Stimulated activated CD4-positive, alpha-beta T cell treated with anti-CD3 and anti-CD28 coated beads, TNF-alpha, amount 100 ng/mL, for 24 hours (primary cell): ENCODE measurements at regions not wholly inside any gene's neighbourhood (a gene's known extent, or its start where the extent isn't known, plus 50 kb on each side); places are given as distances from the start of the nearest gene placed in this dataset.

Experiments
- DNase-seq, 3 experiments: peaks; one replicate each; pipeline ENCODE4 v3.0.0-alpha.2; 2020; ENCODE audit warnings: low read depth in 3 of 3

DNA sequence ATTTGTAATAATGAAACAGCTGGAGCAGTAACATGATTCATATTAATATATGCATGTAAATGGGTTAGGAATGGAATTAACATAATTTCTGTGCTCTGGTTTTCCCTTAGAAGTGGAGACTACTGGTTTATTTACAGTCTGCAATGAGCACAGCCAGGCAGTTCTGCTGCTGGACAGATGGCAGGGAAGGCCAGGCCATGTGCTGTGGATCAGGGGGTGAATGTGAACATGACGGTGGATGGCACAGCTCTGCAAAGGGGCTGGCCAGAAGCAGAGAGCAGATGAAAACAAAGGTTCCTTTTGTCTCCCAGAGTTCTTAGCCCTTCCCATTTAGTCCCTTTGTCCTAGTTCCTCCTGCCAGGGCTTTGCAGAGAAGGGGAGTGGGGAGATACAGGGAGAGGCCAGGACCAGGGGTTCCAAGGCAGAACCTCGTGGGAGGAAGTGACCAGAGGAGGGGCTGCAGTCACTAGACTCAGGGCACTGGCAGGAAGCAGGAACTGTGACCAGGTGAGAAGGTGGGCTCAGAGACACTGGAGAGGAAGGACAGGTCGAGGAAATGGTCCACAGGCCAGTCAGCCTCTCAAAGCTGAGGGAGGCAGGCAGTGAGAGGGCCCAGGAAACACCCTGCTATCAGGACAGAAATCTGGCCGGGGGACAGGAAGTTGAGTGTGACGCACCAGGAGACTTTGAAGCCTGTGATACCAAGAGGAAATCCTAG, 112.9 kb upstream of the ATP8B1 start:
- no peak for DNase-seq

DNA sequence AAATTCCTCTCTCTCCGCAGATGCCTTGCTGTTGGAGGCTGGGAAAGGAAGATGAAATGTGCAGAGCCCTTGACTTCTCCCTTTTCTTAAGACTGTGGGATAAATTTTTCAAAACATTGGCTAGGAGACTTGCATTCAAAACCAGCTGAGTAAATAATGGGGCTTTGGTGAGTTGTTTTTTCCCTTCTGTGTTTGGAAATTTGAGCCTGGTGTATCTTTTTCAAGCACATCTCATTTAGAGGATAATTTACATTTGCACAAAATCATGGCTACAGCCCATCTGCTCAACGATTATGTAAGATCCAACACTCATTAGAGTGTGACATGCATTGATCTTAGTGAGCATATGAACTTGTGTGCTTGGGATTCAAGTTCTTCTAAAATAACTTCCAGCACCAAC, 112.1 kb upstream of the ATP8B1 start:
- DNase-seq = no peak

DNA sequence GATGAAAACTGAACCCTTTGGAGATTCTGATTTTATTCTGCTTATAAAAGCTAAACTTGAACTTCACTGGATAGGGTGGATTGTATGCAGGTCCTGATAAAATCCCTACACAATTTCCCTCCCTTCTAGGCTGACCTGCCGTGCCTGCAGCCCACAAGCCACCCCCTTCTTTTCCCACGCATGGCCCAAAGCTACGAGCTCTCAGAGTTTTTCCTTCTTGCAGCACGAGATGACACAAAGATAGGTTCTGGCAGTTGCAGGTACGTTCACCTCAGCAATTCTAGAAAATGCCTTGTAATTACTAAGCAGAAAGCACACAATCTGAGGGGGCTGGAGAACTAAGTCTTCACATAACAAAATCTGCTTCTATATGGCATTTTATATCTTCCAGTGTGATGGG, 110.6 kb upstream of the ATP8B1 start:
- no peak for DNase-seq

DNA sequence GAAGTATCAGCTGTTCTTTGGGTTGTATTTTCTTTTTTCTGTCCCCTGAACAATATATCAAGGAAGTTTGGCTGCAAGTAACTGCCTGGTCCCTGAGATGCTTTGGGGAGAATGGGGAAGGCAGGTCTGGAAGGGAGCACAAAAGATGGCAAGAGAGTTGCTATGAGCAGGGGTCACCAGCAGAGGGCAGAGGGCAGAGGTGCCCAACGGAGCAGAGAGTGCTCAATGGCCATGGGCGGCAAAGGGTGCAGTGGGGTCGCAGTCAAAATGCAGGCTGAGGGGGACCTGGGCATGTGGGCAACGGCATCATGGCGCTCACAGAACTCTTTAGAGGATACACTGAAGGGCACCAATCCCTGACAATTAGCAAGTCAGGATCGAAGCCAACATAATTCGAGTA, 107.7 kb upstream of the ATP8B1 start:
- peak in 1 of 3 experiments; percentile 9 for DNase-seq

DNA sequence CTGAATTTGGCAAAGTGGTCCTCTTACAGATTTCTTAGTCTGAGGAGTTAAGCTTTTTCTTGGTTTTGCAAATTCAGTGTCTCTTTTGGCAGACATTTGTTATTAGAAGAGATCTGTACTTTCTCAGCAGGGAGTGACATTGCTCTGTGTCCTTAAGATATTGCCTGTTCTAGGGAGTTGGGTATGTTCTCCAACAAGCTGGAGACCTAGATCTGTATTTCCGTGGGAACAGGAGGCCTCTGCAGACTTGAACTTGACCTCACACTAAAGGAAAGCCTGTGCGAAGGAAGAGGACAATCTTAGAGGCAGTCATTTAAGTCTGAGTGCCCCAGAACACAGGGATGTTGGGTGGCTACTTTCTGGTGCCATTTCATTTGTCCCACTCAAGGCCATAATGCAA, 107.0 kb upstream of the ATP8B1 start:
- DNase-seq = no peak

DNA sequence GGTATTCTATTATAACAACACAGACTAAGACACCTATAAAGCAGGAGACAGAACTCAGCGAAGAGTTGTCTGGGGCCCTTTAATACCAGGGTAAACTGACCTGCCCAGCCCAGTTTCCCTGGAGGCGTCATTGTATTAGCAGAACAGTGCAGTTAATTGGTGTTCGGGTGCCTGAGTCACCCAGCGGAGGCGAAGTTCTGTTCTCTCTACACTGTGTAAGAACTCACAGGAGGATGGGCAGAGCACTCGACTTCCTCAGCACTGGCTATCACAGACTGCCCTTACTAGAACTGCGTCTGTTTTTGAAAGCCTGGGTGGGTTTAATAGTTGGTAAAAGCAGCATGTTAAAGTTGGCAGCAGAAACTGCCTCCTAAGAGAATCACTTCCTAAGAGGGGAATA, 106.5 kb upstream of the ATP8B1 start:
- no peak for DNase-seq

DNA sequence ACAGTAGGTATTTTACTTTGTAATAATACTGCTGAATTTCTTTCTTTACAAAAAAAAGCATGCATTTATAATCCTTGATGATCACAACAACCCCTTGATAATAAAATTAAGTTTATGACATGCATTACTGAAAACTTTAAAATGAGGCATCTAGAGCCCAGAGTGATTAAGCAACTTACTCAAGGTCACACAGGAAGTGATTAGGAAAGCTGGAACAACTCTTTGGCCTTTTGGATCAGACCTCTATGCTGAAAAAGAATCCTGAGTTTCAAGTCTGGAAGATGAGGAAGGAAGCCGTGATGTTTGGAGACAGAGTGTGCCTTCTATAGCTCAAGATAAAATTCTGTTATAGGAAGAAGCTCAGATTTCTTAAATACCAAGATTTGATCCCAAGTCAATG, 105.0 kb upstream of the ATP8B1 start:
- DNase-seq = no peak

DNA sequence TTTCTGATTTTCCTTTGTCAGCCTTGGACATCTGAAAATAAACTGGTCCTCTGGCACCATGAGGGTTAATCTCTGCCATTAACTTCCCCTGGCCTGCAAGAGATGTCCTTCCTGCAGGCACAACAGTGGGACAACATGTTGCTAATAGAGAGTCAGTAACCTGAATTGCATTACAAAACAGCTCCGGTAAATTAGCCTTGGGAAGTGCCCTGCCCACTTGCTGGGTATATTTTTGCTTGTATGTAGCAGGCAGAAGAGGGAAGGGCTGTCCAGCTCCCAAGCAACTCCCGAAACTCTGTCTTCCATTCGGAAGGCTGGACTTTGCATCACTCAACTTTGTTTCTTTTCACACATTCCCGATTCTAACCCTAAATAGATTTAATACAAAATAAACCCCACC, 104.4 kb upstream of the ATP8B1 start:
- no peak for DNase-seq

DNA sequence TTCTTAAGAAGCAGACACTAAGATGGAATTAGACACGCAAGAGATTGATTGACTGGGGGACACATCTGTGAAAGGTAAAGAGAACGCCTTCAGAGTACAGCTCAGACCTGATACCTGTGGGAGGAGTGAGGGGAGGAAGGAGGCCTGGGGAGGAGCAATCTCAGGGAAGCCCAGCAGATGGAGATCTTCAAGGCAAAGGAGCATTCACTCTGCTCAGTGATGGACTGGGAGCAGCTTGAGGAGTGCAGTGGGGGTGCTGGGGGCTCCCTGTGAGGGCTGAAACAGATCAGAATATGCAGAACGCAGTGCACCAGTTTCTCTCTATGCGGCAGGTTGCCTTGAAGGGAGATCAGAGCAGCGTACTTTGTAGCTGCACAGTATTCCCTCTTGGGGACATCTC, 103.7 kb upstream of the ATP8B1 start:
- DNase-seq = no peak

DNA sequence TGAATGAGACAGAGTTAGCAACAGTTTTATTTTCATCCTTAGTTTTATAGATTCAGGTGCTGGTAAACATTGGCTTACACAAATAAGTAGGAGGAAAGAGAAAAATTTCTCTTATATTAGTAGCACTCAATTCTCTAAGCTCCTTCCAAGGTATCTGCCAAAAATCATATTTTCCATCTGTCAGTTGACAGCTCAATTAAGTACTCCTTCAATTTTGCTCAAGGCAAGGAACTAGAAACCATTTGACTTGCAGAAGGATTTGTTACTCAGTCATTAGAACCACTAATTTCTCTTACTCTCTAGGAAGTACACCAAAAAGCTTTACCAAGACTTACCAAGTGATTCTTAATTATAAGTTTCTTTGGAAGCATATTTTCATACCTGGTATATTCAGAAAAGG, 101.4 kb upstream of the ATP8B1 start:
- no peak for DNase-seq

DNA sequence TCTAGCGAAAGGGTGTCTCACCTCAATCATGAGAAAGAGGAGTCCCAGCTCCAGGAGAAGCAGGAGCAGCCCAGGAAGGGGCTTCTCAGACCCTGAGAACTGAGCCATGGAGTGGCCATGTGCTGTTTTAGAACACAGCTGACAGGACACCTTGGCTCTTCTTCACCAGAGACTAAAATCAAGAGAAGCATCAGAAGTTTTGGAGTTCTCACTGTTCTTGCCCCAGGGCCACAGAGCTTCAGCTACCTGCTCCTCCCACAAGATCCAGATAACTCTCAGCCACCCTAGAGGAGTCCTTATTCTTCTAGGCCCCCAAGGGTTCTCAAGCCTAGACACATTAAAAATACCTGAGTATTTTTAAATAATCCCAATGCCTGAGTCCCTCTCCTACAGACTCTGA, 99.6 kb upstream of the ATP8B1 start:
- no peak for DNase-seq

DNA sequence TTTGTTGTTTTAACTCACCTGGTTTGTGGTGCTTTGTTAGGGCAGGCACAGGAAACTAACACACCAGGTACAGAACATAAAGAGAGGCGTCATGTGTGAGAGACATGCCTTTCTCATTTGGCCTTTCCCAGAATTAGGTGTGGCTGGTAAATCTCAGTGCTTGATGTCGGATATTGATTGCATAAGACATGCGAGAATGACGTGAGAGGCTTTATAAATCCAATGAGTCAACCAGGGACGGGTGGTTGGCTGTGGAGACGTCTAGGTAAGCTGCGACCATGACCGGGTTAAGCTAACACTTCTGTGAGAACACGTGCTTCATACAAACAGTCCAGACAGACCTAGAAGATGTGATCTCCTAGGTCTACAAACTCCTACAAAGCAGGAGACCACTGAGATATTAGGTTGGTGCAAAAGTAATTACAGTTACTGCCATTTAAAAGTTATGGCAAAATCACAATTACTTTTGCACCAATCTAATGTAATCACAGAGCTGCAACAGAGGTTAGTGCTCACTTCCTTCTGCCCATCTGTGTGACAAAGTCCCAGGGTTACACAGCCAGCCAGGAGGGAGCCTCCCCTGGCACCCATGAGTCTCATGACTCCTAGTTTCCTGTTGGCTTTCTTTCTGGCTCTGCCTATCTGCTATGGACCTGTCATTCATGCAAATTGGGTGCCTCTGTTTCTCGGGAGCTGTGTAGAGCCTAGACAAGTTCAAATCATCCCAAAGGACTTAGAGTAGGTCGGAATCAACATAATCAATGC, 98.9 kb upstream of the ATP8B1 start:
- DNase-seq = no peak

DNA sequence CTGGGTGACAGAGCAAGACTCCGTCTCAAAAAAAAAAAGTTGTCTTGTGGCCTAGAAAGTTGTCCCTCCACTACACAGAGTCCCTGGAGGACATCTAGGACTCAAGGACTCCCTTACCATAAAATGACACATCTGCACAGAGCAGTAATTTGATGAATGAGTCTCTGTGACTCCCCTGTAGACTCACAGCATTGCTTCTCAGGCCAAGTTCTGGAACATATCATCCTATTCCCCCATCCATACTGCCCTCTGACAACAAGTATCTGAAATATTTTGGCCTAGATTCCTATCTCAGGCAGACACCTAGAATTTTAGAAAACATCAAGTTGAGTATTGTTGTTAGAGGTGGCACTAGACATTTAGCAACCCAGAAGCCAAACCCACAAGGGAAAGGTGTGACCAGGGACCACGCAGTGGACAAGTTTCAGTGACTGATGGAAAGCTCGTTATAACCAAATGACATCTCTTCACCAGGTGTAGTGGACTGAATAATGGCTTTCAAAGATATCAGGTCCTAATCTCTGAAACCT, 97.9 kb upstream of the ATP8B1 start:
- DNase-seq = no peak

DNA sequence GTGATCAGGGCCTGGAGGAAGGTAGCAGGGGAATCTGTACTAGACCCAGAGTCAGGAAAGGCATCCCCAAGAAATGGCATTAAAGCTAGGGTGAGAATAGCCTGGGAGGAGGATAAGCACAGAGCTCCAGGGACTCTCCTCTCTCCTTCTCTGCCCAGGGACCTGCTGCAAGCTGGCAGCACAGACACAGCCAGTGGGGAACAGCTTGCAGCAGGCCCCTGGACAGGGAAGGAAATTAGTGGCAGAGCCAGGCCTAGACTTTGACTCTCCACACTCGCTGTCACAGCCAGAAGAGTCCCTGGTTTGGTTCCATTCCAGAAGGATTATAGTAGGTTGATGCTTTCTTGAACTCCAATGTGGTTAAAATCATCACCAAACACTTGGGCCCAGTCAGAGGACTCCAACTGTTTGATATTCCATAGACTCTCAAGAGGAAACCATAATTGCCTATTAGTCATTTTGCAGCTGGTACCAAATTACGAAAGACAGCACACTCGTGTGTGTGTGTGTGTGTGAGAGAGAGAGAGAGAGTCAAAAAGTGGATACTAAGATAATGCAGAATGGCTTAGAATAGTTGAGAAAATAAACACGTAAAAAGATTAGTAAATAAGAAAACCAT, 95.5 kb upstream of the ATP8B1 start:
- no peak for DNase-seq

DNA sequence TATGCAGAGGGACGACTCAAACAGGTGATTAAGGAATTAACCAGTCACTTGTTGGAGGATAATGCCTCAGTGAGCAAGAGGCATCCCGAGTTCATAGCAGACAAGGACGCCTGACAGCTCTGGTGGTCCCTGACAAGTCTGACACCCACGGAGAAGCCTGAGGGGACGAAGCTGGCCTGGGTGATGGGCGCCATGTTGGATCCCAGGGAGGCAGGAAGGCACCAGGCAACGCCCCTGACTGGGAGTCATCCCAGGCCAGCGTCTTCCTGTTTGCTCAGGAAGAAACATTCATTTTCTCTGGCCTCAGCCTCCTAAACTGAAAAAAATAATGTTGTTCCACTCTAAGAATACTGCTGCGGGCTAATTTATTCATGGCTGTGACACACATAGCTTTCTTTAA, 92.1 kb upstream of the ATP8B1 start:
- DNase-seq = no peak

DNA sequence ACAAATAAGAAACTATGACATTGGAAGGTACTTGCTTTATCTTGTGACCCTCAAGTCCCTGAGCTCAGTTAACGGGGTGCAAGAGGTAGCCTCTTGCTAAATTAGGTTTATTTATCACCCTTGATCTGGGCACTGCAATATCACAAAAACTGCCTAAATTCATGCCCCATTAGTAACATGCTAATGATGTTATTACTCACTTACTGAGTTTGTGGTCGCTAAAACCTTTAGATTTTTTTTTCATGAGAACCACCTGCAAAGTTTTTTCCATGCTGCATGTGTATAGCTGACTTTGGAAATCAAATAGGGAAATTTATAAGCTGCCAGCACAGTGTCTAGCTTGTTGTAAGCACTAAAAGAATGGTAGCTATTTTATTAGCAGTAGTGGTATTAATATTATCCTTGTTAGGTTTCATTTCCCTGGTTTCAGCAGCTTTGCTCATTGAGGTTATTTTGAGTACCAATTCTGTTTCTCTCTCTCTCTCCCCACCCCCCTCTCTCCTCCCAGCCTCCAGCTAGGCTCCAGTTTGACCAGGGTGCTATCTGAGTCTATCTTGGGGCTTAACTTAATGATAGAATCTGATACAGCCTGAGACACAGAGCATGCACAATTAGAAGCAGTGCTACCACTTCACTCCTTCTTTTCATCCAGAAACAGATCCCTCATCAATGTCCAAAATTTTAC, 88.7 kb upstream of the ATP8B1 start:
- no peak for DNase-seq

DNA sequence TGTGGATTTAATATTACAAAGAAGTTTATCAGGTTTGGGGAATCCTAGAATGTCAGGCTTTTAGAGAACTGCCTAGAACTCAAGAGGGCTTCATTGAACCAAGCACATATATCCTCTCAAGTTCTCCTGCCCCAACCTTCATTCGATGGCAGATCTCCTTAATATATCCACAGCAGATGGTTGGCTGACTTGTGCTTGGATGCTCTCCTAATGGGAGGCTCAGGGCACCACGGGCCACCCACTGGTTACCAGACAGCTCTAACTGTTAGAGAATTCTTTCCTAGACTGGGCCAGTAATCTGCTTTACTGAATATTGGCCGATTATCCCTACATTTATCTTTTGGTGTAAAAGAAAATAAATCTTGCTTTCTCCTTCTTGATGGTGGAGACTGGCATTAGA, 87.2 kb upstream of the ATP8B1 start:
- no peak for DNase-seq

DNA sequence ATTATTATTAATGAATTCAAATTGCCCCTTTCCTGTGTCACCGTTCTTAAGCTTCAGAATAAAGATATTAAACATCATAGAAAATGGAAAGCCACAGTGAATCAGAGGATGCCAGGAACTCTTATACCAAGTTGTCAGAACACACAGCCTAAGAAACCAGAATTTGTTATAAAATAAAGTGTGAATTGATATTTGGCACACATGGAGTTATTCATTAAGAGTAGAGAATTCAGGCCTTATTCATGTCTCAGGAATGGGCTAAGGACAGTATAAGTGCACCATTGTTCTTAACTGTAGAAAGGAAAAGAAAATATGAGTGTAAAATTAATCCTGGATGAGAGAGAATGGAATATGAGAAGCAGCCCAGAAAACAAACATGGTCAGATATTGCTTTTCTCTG, 86.7 kb upstream of the ATP8B1 start:
- DNase-seq = no peak

DNA sequence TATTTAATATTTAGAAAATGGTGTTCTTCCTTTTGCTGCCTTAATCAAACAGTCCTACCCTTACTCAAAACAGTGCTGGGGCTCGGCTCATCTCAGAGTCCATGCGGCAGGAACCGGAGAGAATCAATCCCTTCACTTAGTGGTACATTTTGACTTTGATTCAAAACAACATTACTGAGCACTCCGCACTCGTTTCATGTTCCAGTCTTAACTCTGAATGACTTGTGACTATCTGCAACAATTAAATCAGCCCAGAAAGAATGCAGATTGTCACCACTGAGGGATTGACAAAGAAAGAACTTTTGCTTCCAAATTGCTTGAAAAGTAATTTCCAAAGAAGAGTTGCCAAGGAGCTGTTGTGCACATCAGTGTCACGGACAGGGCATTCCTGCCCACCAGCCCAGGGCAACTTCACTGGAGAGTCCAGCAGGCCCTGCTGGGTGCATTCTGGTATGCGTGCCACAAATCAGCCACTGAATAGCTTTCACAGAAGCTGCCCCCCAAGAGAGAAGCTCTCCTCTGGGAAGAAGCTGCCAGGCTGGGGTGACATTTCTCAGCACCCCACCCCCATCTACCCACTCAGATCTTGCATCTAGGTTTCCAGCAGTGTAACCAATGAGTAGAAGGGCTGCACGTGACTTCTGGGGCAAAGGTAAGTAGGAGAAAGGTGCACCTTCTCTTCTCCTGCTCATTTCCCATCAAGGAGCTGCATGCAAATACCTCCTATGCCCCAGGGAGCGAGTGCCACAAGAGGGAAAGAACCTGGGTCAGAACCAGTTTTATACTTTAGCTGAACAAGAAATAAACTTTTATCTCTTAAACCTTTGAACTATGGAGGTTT, 84.6 kb upstream of the ATP8B1 start:
- DNase-seq = no peak

DNA sequence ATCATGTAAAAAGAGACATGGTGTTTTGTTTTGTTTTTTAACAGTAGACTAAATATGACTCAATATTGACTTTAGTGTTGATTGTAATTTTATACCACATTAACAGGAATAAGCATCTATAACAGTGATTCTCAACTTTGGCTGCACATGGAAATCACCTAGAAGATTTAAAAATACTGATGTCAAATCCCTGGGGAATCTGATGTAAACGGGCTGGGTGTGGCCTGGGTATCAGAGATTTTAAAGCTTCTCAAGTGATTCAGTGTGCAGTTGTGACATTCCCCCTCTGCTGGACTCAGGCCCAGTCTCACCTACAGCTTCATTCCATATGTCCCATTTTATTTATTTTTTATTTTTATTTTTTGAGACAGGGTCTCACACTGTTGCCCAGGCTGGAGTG, 82.8 kb upstream of the ATP8B1 start:
- DNase-seq = no peak

DNA sequence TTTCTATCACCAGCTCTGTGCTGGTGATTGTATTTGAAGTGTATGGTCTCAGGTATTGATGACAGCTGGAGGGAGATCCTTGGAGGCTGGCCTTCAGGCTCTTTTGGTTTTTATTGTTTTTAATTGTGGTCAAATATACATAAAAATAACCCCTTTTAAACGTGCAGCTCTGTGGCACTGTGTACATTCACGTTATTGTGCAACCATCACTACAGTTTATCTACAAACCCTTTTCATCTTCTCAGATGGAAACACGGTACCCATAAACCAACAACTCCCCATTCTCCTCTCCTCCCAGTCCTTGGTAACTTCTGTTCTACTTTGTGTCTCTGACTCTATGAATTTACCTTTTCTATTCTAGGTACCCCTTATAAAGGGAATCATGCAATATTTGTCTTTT, 79.3 kb upstream of the ATP8B1 start:
- no peak for DNase-seq
